K562 (cell line): ENCODE measurements at regions not wholly inside any gene's neighbourhood (a gene's known extent, or its start where the extent isn't known, plus 50 kb on each side); places are given as distances from the start of the nearest gene placed in this dataset.

Experiments used
- ARID4B ChIP-seq: sonication (generic); formaldehyde crosslinking; IDR thresholded peaks from 2 replicates; pipeline ENCODE4 v1.8.0; 2022; ENCODE audit warnings: mild to moderate bottlenecking, missing genetic modification reagents
- HMBOX1 ChIP-seq: sonication (generic); IDR thresholded peaks from 2 replicates; pipeline ENCODE4 v1.6.1; 2016
- RCOR1 ChIP-seq, 2 experiments: IDR thresholded peaks; 2 replicates each; pipeline ENCODE4 v1.6.1; 2012; ENCODE audit warnings: low read depth in 2 of 2, low read length in 2 of 2, borderline replicate concordance in 1 of 2, improper control_type of control experiment in 1 of 2
- ZNF143 ChIP-seq: sonication (generic); formaldehyde crosslinking; IDR thresholded peaks from 2 replicates; pipeline ENCODE4 v1.9.0; 2022; ENCODE audit warnings: mild to moderate bottlenecking, missing genetic modification reagents

DNA sequence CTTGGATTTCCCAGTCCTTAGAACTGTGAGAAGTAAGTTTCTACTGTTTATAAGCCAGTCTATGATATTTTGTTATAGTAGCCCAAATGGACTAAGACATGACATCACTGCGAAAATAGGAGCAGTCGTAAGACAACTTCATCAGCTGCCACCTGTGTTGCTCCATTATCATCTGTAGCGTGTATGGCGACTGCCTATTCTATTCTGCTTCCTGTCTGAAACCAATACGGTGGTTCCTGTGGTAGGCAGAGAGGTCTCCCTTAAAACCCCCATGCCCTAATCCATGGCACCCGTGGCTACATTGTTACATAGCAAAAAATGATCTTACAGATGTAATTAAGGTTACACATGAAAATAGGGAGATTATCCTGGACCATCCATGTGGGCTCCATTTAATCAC lies 105.4 kb upstream of the FAT1 start (continued):
- 0 out of 2 replicates have a peak, but pooled peaks have one; percentile 26 for TF ChIP-seq ARID4B (CRISPR knock-in tag)
- no peak for TF ChIP-seq HMBOX1
- TF ChIP-seq RCOR1 (IDR thresholded peaks at IDR 0.05; ENCODE audit: borderline replicate concordance in 1 of 2, low read depth in 2 of 2, low read length in 2 of 2), result no peak
- TF ChIP-seq ZNF143 (CRISPR knock-in tag), result no peak
